NT2/D1 (cell line): ENCODE measurements at regions not wholly inside any gene's neighbourhood (a gene's known extent, or its start where the extent isn't known, plus 50 kb on each side); places are given as distances from the start of the nearest gene placed in this dataset.

Source experiments
- SUZ12 ChIP-seq: IDR thresholded peaks from 2 replicates; pipeline ENCODE4 v1.6.1; 2011; ENCODE audit not compliant: insufficient read length, insufficient read depth; ENCODE audit errors: extremely low read depth
- ZNF274 ChIP-seq: IDR thresholded peaks from 2 replicates; pipeline ENCODE4 v1.6.1; 2011; ENCODE audit warnings: mild to moderate bottlenecking, low read depth, low read length

GRCh38 chr2:106954304-106954703 is 68.3 kb upstream of the ST6GAL2 start:
- no peak for TF ChIP-seq SUZ12
- no peak for TF ChIP-seq ZNF274
